Skeletal muscle tissue (tissue), 3 donors: ENCODE measurements at regions not wholly inside any gene's neighbourhood (a gene's known extent, or its start where the extent isn't known, plus 50 kb on each side); places are given as distances from the start of the nearest gene placed in this dataset.

Source experiments
- H3K27ac ChIP-seq: one replicate; pipeline ENCODE4 v1.7.0; 2013; ENCODE audit warnings: mild to moderate bottlenecking, low read depth, low read length, inconsistent platforms
- H3K27me3 ChIP-seq, 3 donors: one replicate each; pipeline ENCODE4 v1.7.0; 2013; ENCODE audit warnings: low read length in 3 of 3; ENCODE audit not compliant: control insufficient read depth in 3 of 3, insufficient read depth in 3 of 3
- H3K36me3 ChIP-seq, 3 donors: one replicate each; pipeline ENCODE4 v1.7.0; 2013; ENCODE audit warnings: low read length in 3 of 3; ENCODE audit not compliant: control insufficient read depth in 3 of 3, insufficient read depth in 3 of 3
- H3K4me1 ChIP-seq, 3 donors: one replicate each; pipeline ENCODE4 v1.7.0; 2013; ENCODE audit warnings: low read length in 3 of 3, mild to moderate bottlenecking in 3 of 3; ENCODE audit not compliant: control insufficient read depth in 3 of 3, insufficient read depth in 3 of 3
- H3K4me3 ChIP-seq, 3 donors: one replicate each; pipeline ENCODE4 v1.7.0; 2013; ENCODE audit warnings: low read length in 3 of 3
- H3K9ac ChIP-seq, 3 donors: one replicate each; pipeline ENCODE4 v1.7.0; 2013; ENCODE audit warnings: low read length in 3 of 3, mild to moderate bottlenecking in 3 of 3, moderate library complexity in 2 of 3, low read depth in 1 of 3
- H3K9me3 ChIP-seq, 3 donors: one replicate each; pipeline ENCODE4 v1.7.0; 2013; ENCODE audit warnings: low read length in 3 of 3; ENCODE audit not compliant: control insufficient read depth in 3 of 3
- donor health status: Osteomylitis.

DNA sequence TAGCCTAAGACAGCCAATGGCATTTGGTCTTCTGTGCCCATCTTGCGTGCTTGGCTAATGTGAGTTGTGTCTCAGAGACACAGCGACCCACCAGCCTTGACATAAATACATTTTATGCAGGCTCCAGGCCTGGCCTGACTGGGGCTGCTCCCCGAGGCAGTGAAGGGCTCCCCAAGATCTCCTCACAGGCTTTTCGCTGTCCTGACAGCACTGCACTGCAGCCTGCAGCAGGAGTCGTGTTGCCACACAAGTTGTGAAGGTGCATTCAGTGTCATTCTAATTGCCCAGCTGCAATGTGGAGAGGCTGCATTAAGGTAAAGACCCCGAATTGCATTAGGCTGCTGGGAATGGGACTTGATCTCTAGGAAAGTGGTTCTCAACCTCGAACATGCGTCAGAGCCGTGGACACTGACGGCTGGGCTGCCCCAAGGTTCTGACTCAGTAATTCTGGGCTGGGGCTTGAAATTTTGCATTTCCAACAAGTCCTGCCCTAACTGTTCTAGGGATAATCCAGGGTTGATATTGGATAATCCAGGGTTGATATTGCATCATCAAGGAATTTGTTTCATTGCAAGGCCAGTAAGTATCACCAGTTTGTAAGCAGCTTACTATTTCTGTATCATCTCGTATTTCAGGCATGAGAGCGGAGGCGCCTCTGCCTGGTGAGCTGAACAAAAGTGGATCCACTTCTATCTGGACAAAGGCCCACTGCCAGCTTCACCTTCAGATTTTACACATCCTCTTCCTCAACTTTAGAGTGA lies 108.7 kb upstream of the INSIG1 start:
- H3K9ac ChIP-seq = no peak overlapping the region
- no peak overlapping the region for H3K27ac ChIP-seq
- peaks cover 9 to 14% (median 14%) of the 10 kb centered on the region in 3 donors for H3K9me3 ChIP-seq
- H3K27me3 ChIP-seq = peaks cover 0 to 4% (median 0%) of the 10 kb centered on the region in 3 donors
- H3K4me3 ChIP-seq = no peak overlapping the region
- no peaks in the 10 kb centered on the region for H3K36me3 ChIP-seq
- peaks cover 3 to 13% (median 11%) of the 10 kb centered on the region in 3 donors for H3K4me1 ChIP-seq

DNA sequence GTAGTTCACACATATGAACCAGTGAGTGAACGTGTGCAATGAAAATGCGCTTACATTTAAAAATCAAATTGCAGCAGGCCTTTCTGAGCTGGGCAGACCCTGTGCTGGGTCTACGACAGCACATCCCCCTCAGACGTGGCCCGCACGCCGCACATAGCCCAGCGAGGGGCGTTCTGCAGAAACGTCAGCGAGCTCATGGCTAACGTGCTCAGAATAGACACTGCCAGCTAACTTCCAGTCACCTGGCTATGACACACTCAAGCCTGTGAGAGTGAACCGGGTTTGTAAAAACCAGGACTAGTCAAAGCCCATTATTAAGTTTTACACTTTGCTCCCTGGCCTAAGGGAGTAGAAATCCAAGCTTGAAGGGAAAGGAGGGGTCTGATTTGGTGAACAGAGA lies 108.1 kb upstream of the INSIG1 start:
- peaks cover 9 to 14% (median 14%) of the 10 kb centered on the region in 3 donors for H3K9me3 ChIP-seq
- H3K27ac ChIP-seq = no peak overlapping the region
- no peak overlapping the region for H3K4me3 ChIP-seq
- H3K27me3 ChIP-seq = peaks cover 0 to 4% (median 0%) of the 10 kb centered on the region in 3 donors
- H3K4me1 ChIP-seq = peaks cover 3 to 13% (median 11%) of the 10 kb centered on the region in 3 donors
- H3K36me3 ChIP-seq = no peaks in the 10 kb centered on the region
- no peak overlapping the region for H3K9ac ChIP-seq

DNA sequence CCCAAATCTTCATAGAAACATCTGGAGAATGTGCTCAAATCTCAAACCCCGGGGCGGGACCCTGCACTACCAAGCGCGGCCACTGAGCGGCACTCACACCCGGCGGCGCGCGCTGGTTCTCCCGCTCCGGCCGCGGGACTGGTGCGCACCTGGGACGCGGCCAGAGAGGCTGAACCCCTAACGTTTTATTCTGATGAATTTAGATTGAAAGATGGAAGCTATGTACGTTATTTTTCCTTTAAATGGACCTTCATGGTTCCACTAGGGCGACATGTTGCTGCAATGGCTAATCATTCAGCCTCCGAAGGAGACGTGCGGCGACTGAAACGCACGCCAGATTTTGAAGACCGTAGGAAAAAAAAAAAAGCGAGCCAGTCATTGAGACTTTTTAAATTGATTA lies 107.0 kb upstream of the INSIG1 start:
- H3K4me1 ChIP-seq = peaks cover 3 to 13% (median 11%) of the 10 kb centered on the region in 3 donors
- H3K4me3 ChIP-seq = peak overlapping the region in 1 of 3 donors; percentile 31
- H3K27me3 ChIP-seq = peaks cover 0 to 4% (median 0%) of the 10 kb centered on the region in 3 donors
- peaks cover 1 to 6% (median 6%) of the 10 kb centered on the region in 3 donors for H3K9me3 ChIP-seq
- no peak overlapping the region for H3K27ac ChIP-seq
- H3K36me3 ChIP-seq = no peaks in the 10 kb centered on the region
- no peak overlapping the region for H3K9ac ChIP-seq

DNA sequence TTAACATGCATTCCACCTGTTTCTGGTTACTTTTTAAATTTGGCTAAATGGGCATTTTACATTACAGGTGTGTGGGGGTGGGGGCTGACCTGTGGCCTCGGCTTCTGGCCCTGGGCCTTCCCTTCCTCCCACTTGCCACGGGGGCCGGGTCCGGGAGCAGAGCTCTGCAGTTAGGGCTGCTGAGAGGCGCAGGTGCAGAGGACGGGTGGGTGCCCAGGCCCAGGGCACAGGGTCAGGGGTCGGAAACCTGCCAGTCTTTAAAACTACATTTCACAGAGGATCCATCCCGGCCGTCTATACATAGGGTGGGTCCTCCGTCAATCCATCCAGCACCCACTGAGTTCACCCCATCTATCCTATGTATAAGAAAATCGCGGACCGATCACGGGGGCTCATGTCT lies 106.5 kb upstream of the INSIG1 start:
- Histone ChIP-seq H3K27me3 (peaks cover 0 to 4% (median 0%) of the 10 kb centered on the region in 3 donors), H3K27ac (no peak overlapping the region), H3K4me1 (peaks cover 3 to 13% (median 11%) of the 10 kb centered on the region in 3 donors), H3K9me3 (peaks cover 0 to 1% (median 1%) of the 10 kb centered on the region in 3 donors), H3K9ac (no peak overlapping the region), H3K4me3 (peak overlapping the region in 1 of 3 donors; percentile 31), H3K36me3 (no peaks in the 10 kb centered on the region)

DNA sequence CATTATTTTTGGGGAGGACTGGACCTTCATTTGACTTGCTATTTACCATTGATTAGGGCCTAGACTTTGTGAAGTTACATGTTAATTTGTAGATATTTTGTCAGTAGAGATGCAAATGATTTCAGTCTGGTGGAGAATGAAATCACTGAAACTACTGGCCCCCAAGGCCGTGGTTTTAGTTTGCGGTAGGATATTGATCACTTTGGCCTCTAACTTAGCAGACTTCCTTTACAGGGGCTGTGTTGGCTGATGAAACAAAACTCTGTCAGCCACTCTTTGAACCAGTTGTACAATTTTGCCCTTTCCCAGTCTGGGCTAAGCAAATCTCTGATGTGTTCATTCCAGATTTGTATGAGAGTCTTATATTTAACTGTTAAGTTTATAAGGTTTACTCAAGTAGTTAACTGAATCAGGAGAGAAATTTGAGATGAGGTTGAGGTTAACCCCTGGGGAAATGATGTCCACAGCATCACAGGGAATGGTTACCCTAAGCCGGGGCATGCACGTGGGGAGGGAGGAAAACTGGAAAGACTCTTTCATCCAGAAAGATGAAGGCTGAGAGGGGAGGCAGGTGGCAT lies 105.7 kb upstream of the INSIG1 start:
- Histone ChIP-seq H3K27ac (no peak overlapping the region), H3K4me3 (no peak overlapping the region), H3K9ac (no peak overlapping the region), H3K9me3 (no peaks in the 10 kb centered on the region), H3K36me3 (no peaks in the 10 kb centered on the region), H3K4me1 (peaks cover 3 to 13% (median 11%) of the 10 kb centered on the region in 3 donors), H3K27me3 (peaks cover 0 to 4% (median 0%) of the 10 kb centered on the region in 3 donors)

DNA sequence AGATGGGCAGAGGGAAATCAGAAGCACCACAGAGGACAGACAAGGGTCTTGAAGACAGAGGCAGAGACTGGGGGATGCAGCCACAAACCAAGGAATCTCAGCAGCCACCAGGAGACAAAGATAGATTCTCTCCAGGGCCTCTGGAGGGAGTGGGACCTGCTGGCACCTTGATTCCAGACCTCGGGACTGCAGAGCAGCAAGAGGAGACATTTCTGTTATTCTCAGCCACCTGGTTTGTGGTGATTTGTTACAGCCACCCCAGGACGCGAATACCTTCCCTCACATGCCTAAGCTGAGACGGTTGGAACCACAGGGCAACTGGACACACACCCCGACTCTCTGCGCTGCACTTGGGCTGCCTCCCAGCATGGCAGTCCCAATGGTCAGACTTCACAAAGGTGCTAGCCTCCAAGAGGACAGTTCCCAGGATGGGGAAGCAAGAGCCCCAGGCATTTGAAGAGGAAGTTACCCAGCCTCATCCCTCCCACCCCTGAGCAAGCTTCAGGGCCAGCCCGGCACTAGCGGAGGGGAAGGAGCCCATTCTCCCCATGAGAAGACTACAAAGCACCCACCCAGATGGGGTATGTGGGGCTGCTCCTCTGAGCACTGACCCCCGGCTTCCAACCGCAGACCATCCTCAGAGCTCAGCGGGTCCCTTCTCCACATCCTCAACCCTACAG lies 104.6 kb upstream of the INSIG1 start:
- H3K36me3 ChIP-seq = no peaks in the 10 kb centered on the region
- peaks cover 3 to 13% (median 11%) of the 10 kb centered on the region in 3 donors for H3K4me1 ChIP-seq
- H3K4me3 ChIP-seq = no peak overlapping the region
- peaks cover 0 to 4% (median 0%) of the 10 kb centered on the region in 3 donors for H3K27me3 ChIP-seq
- H3K27ac ChIP-seq = no peak overlapping the region
- no peaks in the 10 kb centered on the region for H3K9me3 ChIP-seq
- H3K9ac ChIP-seq = no peak overlapping the region

DNA sequence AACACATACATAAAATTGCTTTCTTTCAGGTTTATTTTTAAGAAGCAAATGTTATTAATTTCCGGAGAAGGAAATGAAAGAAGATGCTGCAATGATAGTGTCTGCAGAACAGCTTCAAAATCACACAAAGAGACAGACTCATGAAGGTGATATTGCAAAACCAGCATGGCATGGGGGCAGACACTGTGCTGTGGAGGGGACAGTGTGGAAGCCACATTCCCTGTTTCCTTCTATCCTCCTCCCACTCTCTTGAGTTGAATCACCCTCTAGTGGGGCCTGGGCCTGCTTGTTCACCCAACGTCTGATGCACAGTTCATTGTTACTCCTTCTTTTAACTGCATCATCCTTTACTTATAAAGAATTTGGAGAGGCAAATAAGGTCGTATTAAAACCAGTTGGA lies 104.0 kb upstream of the INSIG1 start:
- no peak overlapping the region for H3K27ac ChIP-seq
- H3K27me3 ChIP-seq = peaks cover 0 to 4% (median 0%) of the 10 kb centered on the region in 3 donors
- no peak overlapping the region for H3K4me3 ChIP-seq
- no peak overlapping the region for H3K9ac ChIP-seq
- H3K4me1 ChIP-seq = peaks cover 3 to 12% (median 9%) of the 10 kb centered on the region in 3 donors
- no peaks in the 10 kb centered on the region for H3K36me3 ChIP-seq
- no peaks in the 10 kb centered on the region for H3K9me3 ChIP-seq

DNA sequence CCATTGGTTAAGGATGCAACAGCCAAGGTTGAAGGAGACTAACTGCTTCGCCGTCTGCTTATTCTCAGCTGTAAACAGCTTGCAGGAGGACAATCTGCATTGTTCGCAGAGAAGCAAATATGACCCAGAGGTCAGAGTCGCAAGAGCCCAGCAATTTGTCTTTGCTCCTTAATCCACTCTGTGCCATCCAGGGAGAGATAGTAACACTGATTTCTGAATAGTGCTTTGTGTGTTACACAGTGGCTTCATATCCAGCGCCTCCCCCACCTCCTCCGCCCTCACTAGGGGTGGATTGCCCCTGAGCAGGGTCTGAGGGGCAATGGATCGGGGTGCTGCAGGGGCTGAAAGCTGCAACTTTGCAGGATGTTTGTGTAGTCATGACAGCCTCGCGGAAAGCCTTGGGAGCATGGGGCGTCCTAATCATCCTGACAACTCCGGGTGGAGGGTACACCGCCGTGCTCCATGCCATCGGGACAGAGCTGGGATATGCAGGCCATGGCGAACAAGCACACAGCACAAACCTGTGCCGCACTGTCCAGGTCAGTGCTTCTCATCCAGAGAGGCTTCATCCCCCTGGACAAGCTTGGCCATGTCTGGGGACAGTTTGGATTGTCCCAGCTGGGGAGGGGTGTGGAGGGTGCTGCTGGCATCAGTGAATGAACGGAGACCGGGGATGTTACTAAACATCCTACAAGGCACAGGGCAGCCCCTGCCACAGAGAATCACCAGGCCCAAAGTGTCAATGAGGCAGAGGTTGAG lies 103.1 kb upstream of the INSIG1 start:
- Histone ChIP-seq H3K9ac (no peak overlapping the region), H3K4me3 (no peak overlapping the region), H3K27ac (no peak overlapping the region), H3K36me3 (no peaks in the 10 kb centered on the region), H3K4me1 (peaks cover under 1 to 5% (median 1%) of the 10 kb centered on the region in 3 donors), H3K9me3 (no peaks in the 10 kb centered on the region), H3K27me3 (peaks cover 0 to 4% (median 2%) of the 10 kb centered on the region in 3 donors)

DNA sequence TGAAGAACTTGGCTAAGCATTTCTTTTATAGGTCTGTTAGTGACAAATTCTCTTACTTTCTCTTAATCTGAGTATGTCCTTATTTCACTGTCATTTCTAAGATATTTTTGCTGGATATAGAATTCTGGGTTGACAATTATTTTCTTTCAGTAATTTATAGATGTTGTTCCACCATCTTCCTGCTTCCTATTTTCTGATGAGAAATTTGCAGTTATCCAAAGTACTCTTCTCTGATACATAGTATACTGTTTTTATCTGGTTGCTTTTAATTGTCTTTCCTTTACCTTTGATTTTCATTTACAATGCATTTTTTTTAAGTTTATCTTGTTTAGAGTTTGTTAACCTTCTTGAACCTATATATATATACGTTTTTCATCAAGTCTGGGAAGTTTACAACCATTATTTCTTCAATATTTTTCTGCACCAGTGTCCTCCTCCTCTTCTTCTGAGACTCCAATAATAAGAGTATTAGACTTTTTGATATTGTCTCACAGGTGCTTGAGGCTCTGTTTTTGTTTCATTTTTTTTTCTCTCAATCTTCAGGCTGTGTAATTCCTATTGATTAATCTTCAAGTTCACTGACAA lies 101.6 kb upstream of the INSIG1 start:
- H3K4me1 ChIP-seq = no peaks in the 10 kb centered on the region
- H3K9me3 ChIP-seq = no peaks in the 10 kb centered on the region
- H3K27me3 ChIP-seq = peaks cover 0 to 4% (median 2%) of the 10 kb centered on the region in 3 donors
- H3K4me3 ChIP-seq = no peak overlapping the region
- no peak overlapping the region for H3K27ac ChIP-seq
- H3K9ac ChIP-seq = no peak overlapping the region
- H3K36me3 ChIP-seq = no peaks in the 10 kb centered on the region
